Hematopoietic multipotent progenitor cell (in vitro differentiated cells): ENCODE measurements at regions not wholly inside any gene's neighbourhood (a gene's known extent, or its start where the extent isn't known, plus 50 kb on each side); places are given as distances from the start of the nearest gene placed in this dataset.
A peak's percentile ranks its signal among the peaks of the same experiment; 100 is the strongest.

Source experiments
- DNase-seq, 3 donors: peaks; one replicate each; pipeline ENCODE4 v3.0.0-alpha.2; 2011 to 2015; ENCODE audit warnings: low read depth in 2 of 3, low spot score in 2 of 3

DNA sequence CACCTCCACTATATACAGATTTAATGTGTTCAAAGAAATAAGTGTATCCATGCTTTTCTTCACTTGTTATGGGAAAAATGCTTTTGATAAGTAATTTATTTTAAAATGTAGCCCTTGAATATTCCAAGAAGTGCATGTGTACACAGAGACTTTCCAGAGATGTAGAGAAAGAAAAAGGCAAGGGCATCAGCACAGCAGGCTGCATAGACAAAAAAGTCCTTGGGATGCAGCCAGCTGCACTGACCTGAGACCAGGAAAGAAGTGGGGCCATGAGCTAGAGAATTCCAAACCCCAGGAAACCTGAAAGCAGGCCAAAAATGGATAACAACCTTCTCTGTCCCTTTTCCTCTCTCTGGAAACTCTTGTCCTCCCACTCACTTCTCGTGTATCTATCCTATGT, 51.6 kb upstream of the PRDM8 start:
- DNase-seq: no peak

DNA sequence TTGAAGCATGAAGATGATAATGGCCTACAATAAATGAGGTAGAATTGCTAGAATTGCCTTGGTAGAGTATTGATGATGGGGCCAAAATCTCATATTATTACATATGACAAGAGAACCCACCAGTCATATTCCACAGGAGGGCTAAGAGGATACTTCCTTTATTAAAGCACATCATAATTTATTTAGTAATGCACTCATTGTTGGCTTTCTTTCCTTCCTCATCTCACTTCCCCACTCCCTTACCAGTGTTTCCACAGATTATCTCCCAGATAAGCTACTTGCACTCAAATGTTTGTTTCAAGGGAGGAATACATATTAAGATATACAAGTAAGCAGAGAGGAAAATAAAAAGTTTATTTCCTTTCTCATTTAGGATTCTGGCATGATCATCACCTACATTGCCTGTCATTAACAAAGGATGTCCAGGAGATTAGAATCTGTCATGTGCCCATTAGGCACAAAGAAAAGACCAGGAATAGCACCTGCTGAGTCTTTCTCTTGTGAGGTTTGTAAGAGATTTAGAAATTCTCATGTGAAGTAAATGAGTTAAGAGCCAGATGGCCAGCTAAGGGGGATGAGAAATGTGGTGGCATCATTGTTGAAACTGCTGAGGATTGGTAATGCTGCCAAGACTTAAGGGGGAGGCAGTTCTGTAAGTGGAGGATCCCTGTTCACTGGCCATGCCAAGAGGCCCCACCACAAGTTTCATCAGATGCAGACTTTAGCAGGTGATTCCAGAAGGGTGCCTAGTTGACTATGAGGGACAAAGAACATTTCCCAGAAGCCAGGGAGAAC, 52.4 kb upstream of the PRDM8 start:
- DNase-seq: no peak

DNA sequence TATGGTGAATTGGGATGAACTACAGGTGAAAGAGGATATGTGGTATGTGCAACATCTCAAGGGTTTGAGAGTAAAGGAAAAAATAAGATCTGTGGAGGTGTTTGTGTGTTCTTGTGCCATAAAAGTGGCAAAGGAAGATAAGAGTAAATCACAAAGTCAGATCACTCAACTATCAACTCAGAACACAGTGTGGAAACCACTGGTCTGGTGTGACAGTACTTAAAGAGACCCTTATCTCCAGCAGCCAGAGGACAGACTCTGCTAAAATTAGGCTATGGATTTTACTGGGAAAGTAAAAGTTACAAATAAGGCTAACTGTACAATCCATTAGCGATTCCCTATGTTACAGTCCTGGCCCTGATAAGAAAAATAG, 54.0 kb upstream of the PRDM8 start:
- DNase-seq: peak in 2 of 3 donors; percentile 42

DNA sequence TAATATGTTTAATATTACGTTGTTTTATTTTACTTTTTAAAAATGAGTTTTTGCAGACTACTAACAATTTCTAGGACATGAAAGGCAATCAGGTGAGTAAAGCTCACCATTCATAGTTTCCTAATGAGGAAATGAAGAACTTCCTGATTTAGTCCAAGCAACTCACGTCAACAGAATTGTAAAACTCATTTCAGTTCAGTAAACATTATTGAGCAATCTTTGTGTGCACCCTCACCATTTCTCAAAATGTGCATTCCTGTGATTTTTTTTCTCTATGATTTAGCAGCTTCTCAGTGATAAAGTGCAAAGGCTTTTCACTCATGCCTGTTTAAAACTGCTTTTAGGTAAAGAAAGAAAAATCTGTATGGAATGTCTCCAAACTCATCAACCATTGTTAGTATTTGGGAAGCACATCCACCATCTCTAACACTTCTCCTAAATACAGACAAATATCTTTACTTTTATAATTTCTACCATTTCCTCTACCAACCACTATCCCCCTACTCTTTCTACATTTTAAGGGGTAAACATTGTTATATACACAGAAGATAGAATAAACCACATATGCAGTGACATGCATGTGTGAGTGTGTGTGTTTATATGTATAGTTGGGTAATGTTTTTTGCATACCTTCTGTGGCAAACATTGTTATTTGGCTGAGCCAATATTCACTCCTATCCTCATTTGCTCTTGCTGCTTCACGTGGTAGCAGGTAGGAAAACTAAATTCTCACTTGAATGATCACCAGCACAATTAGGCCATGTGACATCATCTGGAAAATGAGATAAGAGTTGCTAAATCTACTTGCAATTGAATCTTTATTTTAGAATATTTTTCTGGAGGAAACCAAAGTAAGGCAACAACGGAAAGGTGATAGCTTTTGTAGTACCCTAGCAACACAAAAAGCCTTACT, 54.7 kb upstream of the PRDM8 start:
- peak in 2 of 3 donors; percentile 28 to 40 for DNase-seq

DNA sequence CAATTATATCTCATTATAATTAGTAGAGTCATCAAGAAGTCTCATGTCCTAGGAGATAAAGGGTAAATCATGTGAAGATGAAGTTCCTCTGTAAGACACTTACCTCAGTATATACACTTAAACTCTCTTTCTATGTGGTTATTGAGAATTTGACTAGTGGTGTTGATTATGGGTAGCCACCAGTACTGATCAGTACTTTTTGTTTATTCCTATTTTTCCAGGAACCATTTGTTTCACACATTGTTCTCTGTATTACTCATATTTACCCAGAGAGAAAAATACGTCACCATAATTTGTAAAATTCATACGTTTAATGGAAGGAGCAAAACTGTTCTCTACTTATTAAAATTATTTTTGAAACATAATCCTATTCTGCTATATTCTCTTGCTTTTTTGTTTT, 55.8 kb upstream of the PRDM8 start:
- DNase-seq: no peak

DNA sequence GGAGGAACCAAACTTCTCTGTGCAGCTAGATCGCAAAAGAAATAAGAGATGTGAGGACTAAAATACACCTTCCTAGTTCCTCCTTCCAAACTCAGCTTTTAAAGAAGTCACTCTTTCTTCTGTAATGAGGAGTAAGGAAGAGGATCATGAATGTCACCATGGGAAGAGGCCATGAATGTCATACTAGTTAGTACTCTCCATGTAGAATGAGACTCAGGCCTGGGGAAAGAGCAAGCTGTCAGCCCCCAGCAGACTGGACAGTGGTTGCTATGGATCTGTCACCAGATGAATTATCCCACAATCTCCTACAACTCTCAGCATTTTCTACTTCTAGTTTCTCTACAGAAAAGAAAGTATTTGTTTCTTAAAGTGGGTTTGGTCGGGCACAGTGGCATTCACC, 57.1 kb upstream of the PRDM8 start:
- no peak for DNase-seq

DNA sequence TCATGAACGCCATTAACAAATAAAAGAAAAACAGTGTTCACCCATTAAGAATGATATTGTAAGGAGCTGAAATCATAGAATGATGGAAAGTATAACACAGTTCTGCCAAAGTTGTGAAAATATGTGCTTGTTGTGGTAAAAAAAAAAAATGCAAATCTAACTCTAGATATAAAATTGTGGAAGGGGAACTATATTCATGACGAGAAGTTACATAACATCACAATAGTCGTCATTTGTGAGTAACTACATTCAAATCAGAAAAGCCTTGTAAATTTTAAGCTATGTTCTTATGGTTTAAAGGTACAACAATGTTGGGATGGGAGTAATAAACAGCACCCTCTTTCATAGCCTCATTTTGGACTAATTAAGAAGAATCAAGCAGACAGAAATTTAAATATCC, 57.6 kb upstream of the PRDM8 start:
- DNase-seq: peak in 1 of 3 donors; percentile 49

- DNase-seq: peak; percentile 35 to 91 (median 76)
Observed at GRCh38 chr4:80138551-80139538, 58.5 kb upstream of the PRDM8 start.

DNA sequence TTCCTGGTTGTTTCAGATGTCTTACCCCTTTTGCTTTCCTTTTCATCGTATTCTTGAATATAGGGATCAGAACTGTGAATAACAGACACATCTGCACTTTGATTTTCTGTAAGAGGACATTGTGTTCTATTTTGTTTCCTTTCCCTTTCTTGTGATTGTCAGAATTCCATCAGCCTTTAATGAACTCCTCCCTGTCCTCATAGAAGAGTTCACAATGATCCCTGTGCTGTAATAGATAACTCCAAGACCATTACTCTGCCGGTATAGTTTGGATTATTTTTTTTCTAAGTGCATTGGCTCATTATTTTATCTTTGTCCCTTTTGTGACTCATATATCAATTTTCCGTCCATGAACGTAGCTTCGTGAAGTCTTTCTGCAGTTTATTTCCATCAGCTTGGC, 59.7 kb upstream of the PRDM8 start:
- no peak for DNase-seq

- no peak for DNase-seq
Observed at GRCh38 chr4:80136270-80136669, 61.0 kb upstream of the PRDM8 start.

DNA sequence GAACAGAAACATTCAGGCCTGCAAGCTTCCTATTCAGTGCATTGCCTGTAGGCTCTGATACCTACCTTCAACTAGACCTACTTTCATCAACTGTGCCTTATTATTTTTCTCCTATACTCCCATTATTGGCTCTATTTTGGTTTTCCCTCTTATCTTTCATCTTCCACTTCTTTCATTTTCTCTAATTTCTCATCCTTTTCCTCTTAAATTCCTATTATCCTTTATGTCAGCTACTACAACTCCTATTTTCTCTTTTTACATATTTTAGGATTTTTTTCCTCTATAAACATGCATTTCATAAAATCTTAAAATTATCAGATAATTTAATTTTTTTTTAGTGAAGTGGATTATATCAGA, 61.6 kb upstream of the PRDM8 start:
- DNase-seq: no peak

DNA sequence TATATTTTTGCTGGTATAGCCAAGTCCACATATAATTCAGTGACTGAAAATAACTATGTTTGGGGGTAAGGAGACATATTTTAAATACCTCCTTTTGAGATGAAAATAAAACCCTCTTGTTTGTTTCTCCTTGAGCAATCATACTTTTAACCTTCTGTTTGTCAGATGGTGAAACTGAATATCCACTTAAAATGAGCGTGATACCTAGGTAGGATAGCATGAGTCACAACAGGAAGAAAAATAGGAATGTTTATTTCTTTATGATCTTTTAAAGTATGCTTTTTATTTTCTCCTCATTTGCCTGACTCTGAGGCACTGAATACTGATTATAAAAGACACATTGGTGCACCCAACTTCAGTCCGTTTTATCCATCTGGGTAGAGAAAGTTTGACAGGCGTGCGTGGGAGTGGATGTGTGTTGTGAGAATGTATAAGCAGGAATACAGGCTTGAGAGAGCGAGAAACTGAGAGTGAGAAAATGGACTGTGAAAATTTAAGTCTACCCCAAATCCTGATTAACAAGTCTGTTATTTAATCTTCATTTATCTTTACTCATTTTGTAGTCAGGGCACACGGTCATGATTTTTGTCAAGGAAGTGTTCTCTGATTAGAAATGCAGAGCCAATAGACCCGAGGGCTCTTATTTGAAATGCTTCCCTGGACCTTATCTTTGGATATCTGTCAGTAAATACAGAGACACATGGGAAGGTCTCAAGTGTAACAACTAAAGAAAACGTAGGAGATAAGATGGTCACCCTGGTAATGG, 62.1 kb upstream of the ANTXR2 start:
- no peak for DNase-seq

- no peak for DNase-seq
Observed at GRCh38 chr4:80133240-80133783, 60.3 kb upstream of the ANTXR2 start.

DNA sequence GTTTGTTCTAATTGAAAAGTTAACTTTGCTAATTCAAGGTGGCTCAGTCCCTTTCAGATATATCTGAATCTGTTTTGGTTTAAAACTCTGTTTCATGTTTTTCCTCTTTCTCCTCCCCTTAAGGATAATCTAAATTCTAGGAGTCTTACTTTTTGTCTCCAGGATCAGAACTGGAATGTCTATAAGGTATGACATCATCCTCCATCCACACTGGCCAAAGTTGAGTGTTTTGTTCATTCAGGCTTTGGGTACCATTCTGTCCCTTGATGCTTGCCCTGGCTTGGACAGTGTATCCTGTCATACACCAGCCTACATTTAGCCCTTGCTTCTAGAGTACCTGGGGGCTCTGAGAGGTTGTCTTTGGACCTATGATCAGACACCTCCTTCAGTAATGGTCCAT, 56.8 kb upstream of the ANTXR2 start:
- no peak for DNase-seq

DNA sequence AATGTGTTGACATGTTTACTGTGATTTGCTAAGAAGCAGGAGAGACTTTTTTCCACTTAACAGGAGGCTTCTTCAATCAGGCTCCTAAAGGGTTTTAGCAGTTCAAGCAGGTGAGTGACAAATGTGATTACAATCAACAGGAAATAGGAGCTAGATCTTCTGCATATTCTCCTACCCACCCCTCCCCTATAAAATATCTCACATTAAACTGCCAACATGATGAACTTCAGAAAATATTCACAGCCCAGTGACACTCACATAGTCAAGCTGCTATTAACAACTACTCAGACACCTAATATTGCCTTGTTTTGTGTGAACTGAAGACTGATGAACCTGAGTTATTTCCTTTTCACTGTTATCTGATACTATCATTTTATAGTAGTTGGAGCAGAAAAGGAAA, 55.9 kb upstream of the ANTXR2 start:
- no peak for DNase-seq

- no peak for DNase-seq
Observed at GRCh38 chr4:80127870-80128419, 54.9 kb upstream of the ANTXR2 start.

DNA sequence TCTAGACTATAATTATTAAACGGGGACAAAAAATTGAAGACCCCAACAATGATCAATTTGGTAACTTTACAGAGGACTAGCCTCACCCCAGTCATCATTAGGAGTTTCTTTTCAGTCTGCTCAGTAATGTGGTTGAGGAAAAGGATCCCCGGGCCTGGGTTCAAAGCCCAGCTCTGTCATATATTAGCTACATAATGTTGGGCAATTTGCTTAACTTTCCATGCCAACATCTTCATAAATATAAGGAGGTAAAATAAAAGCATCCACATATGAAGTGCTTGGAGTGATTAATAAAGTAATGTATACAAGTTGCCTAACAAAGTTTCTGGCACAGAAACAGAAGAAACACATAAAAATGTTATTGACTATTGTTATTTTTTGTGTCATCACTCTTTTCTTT, 53.4 kb upstream of the ANTXR2 start:
- no peak for DNase-seq

DNA sequence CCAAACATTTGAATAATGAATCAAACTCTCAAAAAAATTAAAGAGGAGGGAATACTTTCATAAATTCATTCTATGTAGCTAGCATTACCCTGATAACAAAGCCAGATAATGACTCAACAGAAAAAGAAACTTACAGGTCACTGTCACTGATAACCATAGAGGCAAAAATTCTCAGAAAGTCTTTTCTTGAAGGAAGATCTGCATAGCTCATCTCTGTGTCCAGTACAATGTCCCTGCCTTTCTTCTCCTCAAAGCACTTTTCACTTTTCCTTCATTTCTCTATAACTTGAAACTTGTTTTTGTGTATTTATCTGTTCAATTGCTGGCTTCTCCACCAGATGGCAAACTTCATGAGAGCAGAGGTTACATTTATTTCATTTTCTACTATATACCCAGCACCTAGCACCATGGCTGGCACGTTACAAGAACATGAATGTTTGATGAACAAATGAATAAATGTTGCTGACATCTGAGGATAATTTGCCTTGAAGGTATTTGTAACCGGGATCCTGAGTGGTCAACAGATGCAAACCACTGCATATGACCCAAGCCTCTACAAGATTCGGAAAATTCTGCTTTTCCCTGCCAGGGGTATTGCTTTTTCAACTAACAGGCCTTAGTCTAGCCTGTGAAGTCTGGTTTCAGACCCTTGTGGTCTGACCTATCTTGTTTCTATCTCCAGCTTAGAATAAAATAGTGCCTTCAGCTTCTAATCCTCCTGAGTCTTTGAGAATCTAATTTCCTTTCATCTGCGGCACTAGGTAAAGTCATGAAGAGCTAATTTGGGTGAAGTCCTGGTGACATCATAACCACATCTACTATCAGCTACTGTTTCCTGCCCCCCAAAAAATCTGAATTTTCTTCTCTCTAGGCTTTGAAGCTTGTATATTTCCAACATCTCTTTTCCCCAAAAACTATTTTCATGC, 52.5 kb upstream of the ANTXR2 start:
- peak; percentile 42 to 81 (median 73) for DNase-seq
